Mucosa of descending colon (tissue), 3 donors: ENCODE measurements at regions not wholly inside any gene's neighbourhood (a gene's known extent, or its start where the extent isn't known, plus 50 kb on each side); places are given as distances from the start of the nearest gene placed in this dataset.

Experiments
- ATAC-seq: fragments of 200-7000 bp; cut with Tn5 transposase; one replicate; pipeline ENCODE4 v1.9.1; 2020; ENCODE audit warnings: mild to moderate bottlenecking, moderate library complexity
- DNase-seq, 3 donors: peaks; one replicate each; pipeline ENCODE4 v3.0.0-alpha.2; 2020
- H3K36me3 ChIP-seq: fragments of 200-600 bp; one replicate; pipeline ENCODE4 v1.8.0; 2021; ENCODE audit warnings: low read depth, mild to moderate bottlenecking
- H3K4me1 ChIP-seq: fragments of 200-600 bp; one replicate; pipeline ENCODE4 v1.8.0; 2021; ENCODE audit warnings: low read depth, mild to moderate bottlenecking
- H3K4me3 ChIP-seq: fragments of 200-600 bp; one replicate; pipeline ENCODE4 v1.8.0; 2021; ENCODE audit warnings: mild to moderate bottlenecking
- H3K9me3 ChIP-seq: fragments of 200-600 bp; one replicate; pipeline ENCODE4 v1.8.0; 2021; ENCODE audit warnings: mild to moderate bottlenecking
- CTCF ChIP-seq: fragments of 200-600 bp; IDR thresholded peaks from one replicate; pipeline ENCODE4 v1.8.0; 2022; ENCODE audit warnings: antibody characterized with exemption, mild to moderate bottlenecking
- intact Hi-C, 2 donors: fragments of 100-400 bp; cut with DNase I in 1 of 2; cut with micrococcal nuclease in 1 of 2; formaldehyde crosslinking; loops; one replicate each; pipeline versions ENCODE4 v1.11.0 to v1.11.1; 2022; cut with DNase I, micrococcal nuclease
- donor health status: DM: no; HTN: no; CAD: no; lungs with moderate emphysema.
- donor health status: DM: no; HTN: no; CAD: no.
- donor health status: DM: no; HTN: yes; CAD: no.

DNA sequence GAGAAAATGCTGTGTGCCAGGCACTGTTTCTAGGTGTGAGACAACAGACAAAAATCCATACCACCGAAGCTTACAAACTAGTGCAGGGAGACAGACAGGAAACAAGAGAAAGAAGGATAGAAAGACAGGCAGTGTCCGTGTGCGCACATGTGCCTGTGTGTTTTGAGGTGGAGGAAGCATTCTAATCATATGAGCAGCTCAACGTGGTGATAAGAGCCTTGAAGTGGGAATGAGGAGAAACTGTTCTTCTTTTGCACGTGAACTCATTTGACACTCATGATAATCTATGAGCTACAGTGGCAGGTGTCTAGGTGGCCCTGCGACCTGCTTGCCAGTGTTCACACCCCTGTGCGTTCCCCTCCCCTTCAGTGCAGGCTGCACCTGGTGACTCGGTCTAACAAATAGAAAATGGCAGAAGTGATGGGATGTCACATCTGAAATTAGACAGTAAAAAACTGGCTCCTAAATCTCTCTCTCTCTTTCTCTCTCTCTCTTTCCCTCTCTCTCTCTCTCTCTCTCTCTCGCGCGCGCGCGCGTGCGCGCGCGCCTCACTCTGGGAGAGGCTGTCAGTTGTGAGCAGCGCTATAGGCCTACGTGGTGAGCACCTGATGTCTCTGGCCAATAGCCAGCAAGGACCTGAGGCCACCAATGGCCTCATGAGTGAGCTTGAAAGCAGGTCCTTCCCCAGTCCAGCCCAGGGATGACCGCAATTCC lies 74.8 kb downstream of the EN1 start:
- Histone ChIP-seq H3K36me3 (no peaks in the 10 kb centered on the region), H3K4me1 (peaks cover 6% of the 10 kb centered on the region), H3K4me3 (no peak overlapping the region), H3K9me3 (no peaks in the 10 kb centered on the region)
- ATAC-seq (no peak), DNase-seq (no peak)
- intact Hi-C loops: no loop called here
- no peak for TF ChIP-seq CTCF

GRCh38 chr2:118769707-118770400 lies 77.6 kb downstream of the EN1 start:
- H3K9me3 ChIP-seq: no peaks in the 10 kb centered on the region
- intact Hi-C loops: no loop called here
- ATAC-seq (no peak), DNase-seq (no peak)
- no peaks in the 10 kb centered on the region for H3K36me3 ChIP-seq
- peaks cover 4% of the 10 kb centered on the region for H3K4me1 ChIP-seq
- TF ChIP-seq CTCF: no peak
- no peak overlapping the region for H3K4me3 ChIP-seq

- H3K9me3 ChIP-seq: no peaks in the 10 kb centered on the region
- TF ChIP-seq CTCF: no peak
- H3K4me1 ChIP-seq: no peaks in the 10 kb centered on the region
- intact Hi-C loops: no loop called here
- H3K36me3 ChIP-seq: no peaks in the 10 kb centered on the region
- no peak overlapping the region for H3K4me3 ChIP-seq
- ATAC-seq: no peak
- no peak for DNase-seq
Measured at GRCh38 chr2:118766871-118767270, 80.6 kb downstream of the EN1 start.

GRCh38 chr2:118764855-118765254 lies 82.6 kb downstream of the EN1 start:
- no peak for TF ChIP-seq CTCF
- DNase-seq (no peak), ATAC-seq (no peak)
- Histone ChIP-seq H3K4me1 (no peaks in the 10 kb centered on the region), H3K4me3 (no peak overlapping the region), H3K36me3 (no peaks in the 10 kb centered on the region), H3K9me3 (no peaks in the 10 kb centered on the region)
- intact Hi-C loops: no loop called here

GRCh38 chr2:118763797-118764196 lies 83.7 kb downstream of the EN1 start:
- DNase-seq: no peak
- no peak for ATAC-seq
- Histone ChIP-seq H3K4me1 (no peaks in the 10 kb centered on the region), H3K36me3 (no peaks in the 10 kb centered on the region), H3K4me3 (no peak overlapping the region), H3K9me3 (no peaks in the 10 kb centered on the region)
- intact Hi-C loops: no loop called here
- TF ChIP-seq CTCF: no peak
